SHP77 treated with DMSO at 0.1 percent for 48 hours (cell line): ENCODE measurements at regions not wholly inside any gene's neighbourhood (a gene's known extent, or its start where the extent isn't known, plus 50 kb on each side); places are given as distances from the start of the nearest gene placed in this dataset.

ENCODE experiments used
- DNase-seq: peaks from one replicate; lab custom pipeline; 2025; lab: John Stamatoyannopoulos, UW

GRCh38 chr12:27907766-27908165 lies 64.8 kb downstream of the PTHLH start:
- DNase-seq = no peak

DNA sequence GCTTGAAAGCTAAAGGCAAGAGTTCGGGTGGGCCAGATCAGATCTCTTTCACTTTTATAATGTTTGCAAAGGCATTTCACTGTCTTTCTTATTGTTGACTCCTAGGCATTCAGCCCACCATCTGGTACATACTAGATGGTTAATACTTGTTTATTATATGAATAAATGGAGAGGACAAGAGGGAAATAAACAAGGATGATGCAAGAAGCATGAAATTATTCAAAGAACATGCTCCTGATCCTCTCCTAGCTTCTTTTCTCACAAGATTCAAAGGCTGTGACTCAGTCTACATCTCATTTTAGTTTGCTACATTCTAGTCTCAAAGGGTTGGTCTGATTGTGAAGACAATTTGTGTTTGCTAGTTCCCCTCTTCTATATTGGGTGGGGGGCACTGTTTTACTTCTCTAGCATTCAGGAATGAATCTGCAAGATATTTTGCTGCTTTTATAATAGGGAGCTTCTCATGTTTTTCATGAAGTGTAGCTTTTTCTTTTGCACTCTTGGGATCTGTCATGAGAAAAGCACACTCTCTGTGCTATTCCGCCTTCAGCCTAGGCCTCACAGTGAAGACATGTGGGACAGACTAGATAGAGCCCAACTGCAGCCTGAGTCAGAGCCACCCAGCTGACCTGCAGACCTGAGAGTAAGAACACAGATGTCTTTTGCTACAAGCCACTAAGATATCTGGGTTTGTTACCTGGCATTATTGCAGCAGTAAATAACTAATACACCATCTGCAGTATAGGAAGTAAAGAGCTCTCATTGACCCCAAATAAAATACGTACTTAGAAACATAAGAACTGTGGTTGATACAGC lies 65.7 kb downstream of the PTHLH start:
- no peak for DNase-seq

GRCh38 chr12:27906127-27906500 lies 66.4 kb downstream of the PTHLH start:
- no peak for DNase-seq

DNA sequence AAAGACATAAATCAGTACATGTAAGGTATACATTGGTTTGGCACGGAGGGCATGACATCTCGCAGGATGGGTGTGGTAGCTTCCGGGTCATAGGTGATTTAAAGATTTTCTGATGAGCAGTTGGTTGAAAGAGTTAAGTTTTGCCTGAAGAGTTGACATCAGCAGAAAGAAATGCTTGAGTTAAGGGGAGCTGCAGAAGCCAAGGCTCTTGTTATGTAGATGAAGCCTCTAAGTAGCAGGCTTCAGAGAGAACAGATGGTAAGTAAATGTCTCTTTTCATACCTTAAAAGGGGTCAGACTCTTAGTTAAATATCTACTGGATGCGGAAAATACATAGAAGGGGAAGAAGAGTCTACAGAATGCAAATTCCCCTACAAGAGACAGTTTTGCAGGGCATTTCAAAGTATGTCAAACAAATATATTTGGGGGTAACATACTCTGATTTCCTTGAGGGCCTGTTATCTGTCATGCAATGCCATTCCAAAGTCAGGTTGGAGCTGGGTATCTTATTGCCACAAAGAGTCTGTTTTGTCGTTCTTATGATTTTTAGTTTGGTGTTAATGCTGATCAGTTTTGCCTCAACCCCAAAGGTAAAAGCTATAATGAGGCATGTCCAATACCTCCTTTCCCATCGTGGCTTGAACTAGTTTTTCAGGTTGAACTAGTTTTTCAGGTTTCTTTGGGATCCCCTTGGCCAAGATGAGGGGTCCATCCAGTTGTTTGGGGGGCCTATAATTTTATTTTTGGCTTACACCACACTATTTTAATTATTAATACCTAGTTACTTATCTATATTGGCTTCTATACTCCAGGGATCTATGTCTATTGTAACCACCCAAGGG lies 67.0 kb downstream of the PTHLH start:
- DNase-seq = no peak

DNA sequence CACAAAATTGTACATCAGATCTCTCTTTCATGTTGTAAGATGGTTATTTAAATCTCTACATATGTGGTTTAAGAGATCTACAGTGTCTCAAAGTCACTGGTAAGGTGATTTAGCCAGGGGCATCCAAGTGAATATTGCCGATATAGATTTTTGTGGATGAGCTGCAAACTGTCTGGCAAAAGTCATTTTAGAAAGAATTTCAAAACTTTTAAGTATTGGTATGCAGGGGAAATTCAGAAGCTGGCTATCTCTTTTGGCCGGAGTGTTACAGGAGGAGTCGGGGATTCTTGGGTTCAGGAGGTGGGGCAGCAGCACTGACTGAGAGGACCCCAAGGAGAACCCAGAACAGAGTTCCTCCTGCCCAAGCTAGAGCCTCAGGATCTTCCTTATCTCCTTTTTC lies 69.9 kb downstream of the PTHLH start:
- DNase-seq = no peak

- no peak for DNase-seq
Measured at GRCh38 chr12:27901959-27902358, 70.6 kb downstream of the PTHLH start.

- DNase-seq = no peak
Measured at GRCh38 chr12:27900920-27901879, 71.3 kb downstream of the PTHLH start.

- DNase-seq = no peak
Measured at GRCh38 chr12:27899151-27899661, 73.3 kb downstream of the PTHLH start.

DNA sequence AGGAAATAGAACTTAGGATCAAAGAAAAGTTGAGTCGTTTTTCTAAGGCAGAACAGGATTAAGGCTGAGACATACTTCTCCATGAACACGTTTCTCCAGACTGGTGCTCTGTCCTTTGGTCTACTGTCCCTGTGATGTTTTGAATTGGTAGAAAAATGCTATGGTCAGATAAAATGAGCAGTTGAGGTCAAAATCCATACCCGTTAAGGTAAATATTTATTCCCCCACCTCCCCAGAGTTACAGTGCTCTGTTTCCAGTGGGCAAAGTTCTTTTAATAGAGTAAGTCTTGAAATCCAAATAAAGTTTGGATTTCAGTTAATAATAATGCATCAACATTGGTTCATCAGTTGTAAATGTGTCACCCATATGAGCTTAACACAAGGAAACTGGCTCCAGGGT lies 74.5 kb downstream of the PTHLH start:
- no peak for DNase-seq

DNA sequence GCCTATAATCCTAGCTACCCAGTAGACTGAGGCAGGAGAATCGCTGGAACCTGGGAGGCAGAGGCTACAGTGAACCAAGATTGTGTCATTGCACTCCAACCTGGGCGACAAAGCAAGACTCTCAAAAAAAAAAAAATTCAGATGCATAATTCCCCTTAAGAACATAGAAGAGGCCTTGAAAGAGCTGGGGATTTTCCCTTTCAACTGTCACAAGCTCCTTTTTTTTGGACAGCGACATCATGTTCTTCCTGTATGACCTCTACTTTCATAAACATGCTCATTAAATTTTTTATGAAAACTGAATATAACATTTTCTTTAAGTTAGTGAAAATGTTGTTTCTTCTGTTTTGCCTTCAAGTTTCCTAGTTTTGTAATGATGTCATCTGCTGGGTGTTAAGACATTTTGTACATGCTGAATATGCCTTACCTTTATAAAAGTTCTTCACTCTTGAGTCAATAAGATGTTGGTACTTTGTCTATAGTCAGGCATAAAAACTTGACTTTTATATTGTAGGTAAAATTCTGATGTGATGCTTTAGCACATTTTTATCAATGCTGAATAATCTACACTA lies 76.0 kb downstream of the PTHLH start:
- no peak for DNase-seq

DNA sequence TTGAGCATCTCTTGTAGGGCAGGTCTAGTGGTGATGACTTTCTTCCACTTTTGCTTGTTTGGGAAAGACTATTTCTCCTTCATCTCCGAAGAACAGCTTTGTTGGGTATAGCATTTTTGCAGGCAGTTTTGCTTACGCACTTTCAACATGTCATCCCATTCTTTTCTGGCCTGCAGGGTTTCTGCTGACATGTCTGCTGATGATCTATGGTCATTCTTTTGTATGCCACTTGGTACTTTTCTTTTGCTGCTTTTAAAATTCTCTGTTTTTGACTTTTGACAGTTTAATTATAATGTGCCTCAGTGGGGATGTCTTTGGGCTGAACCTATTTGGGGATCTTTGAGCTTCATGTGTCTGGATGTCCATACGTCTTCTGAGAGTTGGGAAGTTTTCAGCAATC lies 78.2 kb downstream of the PTHLH start:
- DNase-seq = no peak

- no peak for DNase-seq
Measured at GRCh38 chr12:27879708-27880107, 92.8 kb downstream of the PTHLH start.

DNA sequence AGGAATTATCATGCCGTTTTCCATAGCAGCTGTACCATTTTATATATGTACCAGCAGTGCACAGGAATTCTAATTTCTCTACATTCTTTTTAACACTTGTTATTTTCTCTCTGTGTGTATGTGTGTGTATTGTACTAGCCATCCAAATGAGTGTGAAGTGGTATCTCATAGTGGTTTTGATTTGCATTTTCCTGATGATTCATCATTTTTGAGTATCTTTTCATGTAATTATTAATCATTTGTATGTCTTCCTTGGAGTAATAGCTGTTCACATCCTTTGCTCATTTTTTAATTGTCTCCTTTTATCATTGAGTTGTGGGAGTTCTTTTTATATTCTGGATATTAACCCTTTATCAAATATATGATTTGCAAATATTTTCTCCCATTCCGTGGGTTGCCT lies 95.6 kb upstream of the MANSC4 start:
- no peak for DNase-seq

DNA sequence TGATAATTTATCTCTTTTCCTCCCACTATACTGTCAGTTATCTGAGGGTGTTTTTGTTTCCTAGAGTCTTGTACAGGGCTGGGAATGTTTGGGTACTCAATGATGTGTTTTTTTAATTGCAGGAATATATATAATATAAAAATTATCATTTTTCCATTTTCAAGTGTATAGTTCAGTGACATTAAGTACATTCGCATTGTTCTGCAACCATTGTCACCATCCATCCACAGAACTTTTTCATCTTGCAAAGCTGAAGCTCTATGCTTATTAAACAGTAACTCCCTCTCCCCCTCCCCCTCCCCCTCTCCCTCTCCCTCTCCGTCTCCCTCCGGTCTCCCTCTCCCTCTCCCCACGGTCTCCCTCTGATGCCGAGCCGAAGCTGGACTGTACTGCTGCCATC lies 93.0 kb upstream of the MANSC4 start:
- no peak for DNase-seq

DNA sequence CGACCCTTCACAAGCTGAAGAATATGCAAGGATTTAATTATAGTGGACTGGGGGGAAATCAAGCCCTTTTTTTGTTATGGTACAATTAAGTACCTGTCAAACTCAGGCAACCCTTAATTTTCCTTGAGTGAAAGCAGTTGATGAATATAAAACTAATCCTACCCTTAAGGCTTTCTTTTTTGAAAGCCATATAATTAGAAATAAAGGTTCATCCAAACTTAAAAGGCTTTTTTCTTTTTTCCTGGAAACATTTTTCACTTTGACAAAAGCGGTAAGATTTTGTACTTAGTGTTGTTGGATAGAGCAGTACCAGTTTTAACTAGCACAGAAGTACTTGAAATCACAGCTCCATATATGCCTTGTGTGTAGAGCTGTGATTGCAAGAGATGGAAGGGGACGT lies 91.9 kb upstream of the MANSC4 start:
- no peak for DNase-seq

DNA sequence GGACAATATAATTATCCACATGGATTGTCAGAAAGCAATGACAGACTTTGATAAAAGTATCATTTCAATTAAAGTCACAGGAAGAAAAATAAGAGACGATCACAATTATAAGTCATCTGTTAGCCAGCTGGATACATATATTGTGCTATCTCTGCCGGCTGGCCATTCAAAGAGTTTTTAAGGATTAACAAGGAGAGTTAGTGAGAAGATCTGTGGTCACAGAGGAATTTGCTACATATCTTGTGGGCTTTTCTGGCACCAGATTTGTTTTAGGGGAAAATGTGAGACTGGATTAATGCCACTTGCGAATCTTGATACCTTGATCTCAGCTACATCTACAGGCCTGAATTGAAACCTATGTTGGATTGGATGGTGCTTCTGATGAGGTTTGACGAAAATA lies 90.9 kb upstream of the MANSC4 start:
- no peak for DNase-seq

- no peak for DNase-seq
Measured at GRCh38 chr12:27869567-27869966, 89.5 kb upstream of the MANSC4 start.

GRCh38 chr12:27868139-27868538 lies 88.1 kb upstream of the MANSC4 start:
- DNase-seq = no peak

DNA sequence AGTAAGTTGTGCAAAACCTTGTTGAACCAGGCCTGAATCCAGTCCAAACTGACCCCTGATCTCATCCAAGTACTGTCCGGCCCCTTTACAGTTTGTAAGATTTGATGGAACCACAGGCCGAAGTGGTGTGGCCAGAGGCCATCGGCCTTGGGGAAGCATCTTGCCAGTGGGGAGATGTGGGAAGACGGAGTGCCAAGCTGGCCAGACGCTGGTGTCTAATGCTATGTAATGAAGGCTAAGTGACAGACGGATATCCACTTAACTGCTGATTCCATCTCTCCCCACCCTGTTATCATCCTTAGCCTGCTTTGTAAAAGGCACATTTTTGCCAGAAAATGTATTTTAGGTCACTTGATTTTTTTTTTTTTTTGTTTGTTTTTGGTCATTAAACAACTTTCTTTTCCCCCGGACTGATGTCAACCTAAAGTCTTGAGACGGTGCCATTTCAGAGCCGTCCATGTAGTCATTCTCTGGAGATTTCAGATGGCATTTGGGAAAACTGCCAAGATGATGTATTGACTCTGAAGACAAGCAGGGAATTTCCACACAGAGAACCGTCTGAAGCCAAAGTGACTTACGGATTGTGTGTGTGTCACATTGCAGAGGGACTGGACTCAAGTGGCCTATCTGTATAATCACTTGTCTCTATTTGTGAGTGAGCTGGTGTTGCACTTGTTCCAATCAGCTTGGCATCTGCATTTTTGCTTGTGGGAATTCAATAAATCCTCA lies 86.5 kb upstream of the MANSC4 start:
- DNase-seq = peak; percentile 6

DNA sequence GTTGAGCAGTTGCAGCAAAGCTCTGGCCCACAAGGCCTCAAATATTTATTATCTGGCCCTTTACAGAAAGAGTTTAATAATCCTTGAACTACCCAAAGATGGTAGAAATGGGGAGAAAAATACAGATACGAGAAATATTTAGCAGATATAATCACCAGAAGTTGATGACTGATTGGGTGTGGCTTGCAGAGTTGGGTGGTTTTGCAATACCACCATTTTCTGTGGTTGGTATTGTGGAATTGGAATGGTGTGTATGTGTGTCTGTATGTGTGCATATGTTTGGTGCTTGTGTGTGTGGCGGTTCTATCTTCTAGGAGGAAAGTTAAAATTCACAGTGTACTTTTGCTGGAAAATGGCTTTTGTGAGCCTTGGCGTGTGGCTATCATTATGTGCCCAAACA lies 85.4 kb upstream of the MANSC4 start:
- no peak for DNase-seq

- DNase-seq = no peak
Measured at GRCh38 chr12:27864521-27864920, 84.5 kb upstream of the MANSC4 start.
